Suprapubic skin (tissue), 4 donors: ENCODE measurements at regions not wholly inside any gene's neighbourhood (a gene's known extent, or its start where the extent isn't known, plus 50 kb on each side); places are given as distances from the start of the nearest gene placed in this dataset.

Experiments used
- DNase-seq, 2 donors: peaks; one replicate each; pipeline ENCODE4 v3.0.0-alpha.2; 2019; ENCODE audit warnings: low spot score in 2 of 2
- H3K27ac ChIP-seq: fragments of 200-600 bp; sonication (generic); one replicate; pipeline ENCODE4 v1.5.1; 2019
- H3K27me3 ChIP-seq: fragments of 200-600 bp; sonication (generic); one replicate; pipeline ENCODE4 v1.5.1; 2019
- H3K36me3 ChIP-seq: fragments of 200-600 bp; sonication (generic); one replicate; pipeline ENCODE4 v1.5.1; 2019
- H3K4me1 ChIP-seq: fragments of 200-600 bp; sonication (generic); one replicate; pipeline ENCODE4 v1.5.1; 2019
- H3K4me3 ChIP-seq: fragments of 200-600 bp; sonication (generic); one replicate; pipeline ENCODE4 v1.5.1; 2019; ENCODE audit warnings: mild to moderate bottlenecking
- H3K9me3 ChIP-seq: fragments of 200-600 bp; sonication (generic); one replicate; pipeline ENCODE4 v1.5.1; 2019
- CTCF ChIP-seq, 2 donors: fragments of 200-600 bp in 1 of 2; fragments of 450-650 bp in 1 of 2; sonication (generic) in 1 of 2; IDR thresholded peaks; one replicate each; pipeline ENCODE4 v1.5.1; 2016 to 2019; ENCODE audit warnings: antibody characterized with exemption in 2 of 2, mild to moderate bottlenecking in 1 of 2, moderate library complexity in 1 of 2
- EP300 ChIP-seq: sonication (generic); formaldehyde crosslinking; IDR thresholded peaks from one replicate; pipeline ENCODE4 v1.6.1; 2017; ENCODE audit warnings: antibody characterized with exemption
- POLR2A ChIP-seq, 2 donors: fragments of 450-650 bp; IDR thresholded peaks; one replicate each; pipeline ENCODE4 v1.6.1; 2017; ENCODE audit warnings: antibody characterized with exemption in 2 of 2, mild to moderate bottlenecking in 2 of 2, moderate library complexity in 2 of 2
- POLR2AphosphoS5 ChIP-seq, 3 donors: sonication (generic); formaldehyde crosslinking; IDR thresholded peaks; one replicate each; pipeline ENCODE4 v1.6.1; 2017; ENCODE audit warnings: antibody characterized with exemption in 3 of 3
- WGBS: methylation state at CpG from one replicate; pipeline ENCODE4 v1.1.5; 2018; 5-methylcytosine and 5-hydroxymethylcytosine counted together

GRCh38 chr12:105985383-105985782, 153.4 kb downstream of the NUAK1 start:
- H3K27me3 ChIP-seq, result no peaks in the 10 kb centered on the region
- no peak overlapping the region for H3K4me3 ChIP-seq
- peaks cover 8% of the 10 kb centered on the region for H3K4me1 ChIP-seq
- no peaks in the 10 kb centered on the region for H3K9me3 ChIP-seq
- 96% methylated on average over 2 of the region's 2 CpGs for WGBS
- H3K27ac ChIP-seq, result no peak overlapping the region
- H3K36me3 ChIP-seq, result no peaks in the 10 kb centered on the region
- DNase-seq, result no peak
- TF ChIP-seq CTCF (IDR thresholded peaks at IDR 0.05) (no peak), POLR2AphosphoS5 (IDR thresholded peaks at IDR 0.05) (no peak), POLR2A (IDR thresholded peaks at IDR 0.05) (no peak), EP300 (no peak)

GRCh38 chr12:105986779-105987684, 151.7 kb downstream of the NUAK1 start:
- 89% methylated on average over 4 of the region's 4 CpGs for WGBS
- DNase-seq, result no peak
- Histone ChIP-seq H3K27ac (no peak overlapping the region), H3K9me3 (no peaks in the 10 kb centered on the region), H3K4me3 (no peak overlapping the region), H3K27me3 (no peaks in the 10 kb centered on the region), H3K4me1 (peaks cover 8% of the 10 kb centered on the region), H3K36me3 (no peaks in the 10 kb centered on the region)
- TF ChIP-seq POLR2AphosphoS5 (IDR thresholded peaks at IDR 0.05) (no peak), EP300 (no peak), CTCF (IDR thresholded peaks at IDR 0.05) (no peak), POLR2A (IDR thresholded peaks at IDR 0.05) (no peak)

- no peak for DNase-seq
- Histone ChIP-seq H3K4me1 (peaks cover 7% of the 10 kb centered on the region), H3K4me3 (no peak overlapping the region), H3K27ac (no peak overlapping the region), H3K9me3 (no peaks in the 10 kb centered on the region), H3K36me3 (no peaks in the 10 kb centered on the region), H3K27me3 (no peaks in the 10 kb centered on the region)
- no peak for TF ChIP-seq CTCF (IDR thresholded peaks at IDR 0.05)
- TF ChIP-seq EP300, result no peak
- no peak for TF ChIP-seq POLR2A (IDR thresholded peaks at IDR 0.05)
- TF ChIP-seq POLR2AphosphoS5 (IDR thresholded peaks at IDR 0.05), result no peak
- WGBS, result 95% methylated on average over 3 of the region's 3 CpGs
Measured at GRCh38 chr12:105987685-105988035, 151.1 kb downstream of the NUAK1 start.

GRCh38 chr12:105992849-105993740, 145.7 kb downstream of the NUAK1 start:
- Histone ChIP-seq H3K27ac (no peak overlapping the region), H3K27me3 (no peaks in the 10 kb centered on the region), H3K4me3 (no peak overlapping the region), H3K36me3 (no peaks in the 10 kb centered on the region), H3K9me3 (no peaks in the 10 kb centered on the region), H3K4me1 (no peaks in the 10 kb centered on the region)
- 68% methylated on average over 14 of the region's 14 CpGs for WGBS
- TF ChIP-seq POLR2AphosphoS5 (IDR thresholded peaks at IDR 0.05) (no peak), POLR2A (IDR thresholded peaks at IDR 0.05) (no peak), EP300 (no peak)
- no peak for DNase-seq

- Histone ChIP-seq H3K27ac (no peak overlapping the region), H3K27me3 (no peaks in the 10 kb centered on the region), H3K9me3 (no peaks in the 10 kb centered on the region), H3K4me1 (no peaks in the 10 kb centered on the region), H3K4me3 (no peak overlapping the region), H3K36me3 (no peaks in the 10 kb centered on the region)
- no peak for TF ChIP-seq EP300
- no peak for TF ChIP-seq CTCF (IDR thresholded peaks at IDR 0.05)
- no peak for TF ChIP-seq POLR2A (IDR thresholded peaks at IDR 0.05)
- no peak for TF ChIP-seq POLR2AphosphoS5 (IDR thresholded peaks at IDR 0.05)
- WGBS, result 72% methylated on average over 22 of the region's 22 CpGs
- no peak for DNase-seq
Measured at GRCh38 chr12:105993766-105994555, 144.8 kb downstream of the NUAK1 start.
